GM21360 (cell line): ENCODE measurements at regions not wholly inside any gene's neighbourhood (a gene's known extent, or its start where the extent isn't known, plus 50 kb on each side); places are given as distances from the start of the nearest gene placed in this dataset.

ENCODE experiments used
- ATAC-seq: cut with Tn5 transposase; IDR thresholded peaks from one replicate; pipeline ENCODE4 v1.9.1; 2021; ENCODE audit warnings: mild to moderate bottlenecking, moderate library complexity; ENCODE audit not compliant: unreplicated experiment

DNA sequence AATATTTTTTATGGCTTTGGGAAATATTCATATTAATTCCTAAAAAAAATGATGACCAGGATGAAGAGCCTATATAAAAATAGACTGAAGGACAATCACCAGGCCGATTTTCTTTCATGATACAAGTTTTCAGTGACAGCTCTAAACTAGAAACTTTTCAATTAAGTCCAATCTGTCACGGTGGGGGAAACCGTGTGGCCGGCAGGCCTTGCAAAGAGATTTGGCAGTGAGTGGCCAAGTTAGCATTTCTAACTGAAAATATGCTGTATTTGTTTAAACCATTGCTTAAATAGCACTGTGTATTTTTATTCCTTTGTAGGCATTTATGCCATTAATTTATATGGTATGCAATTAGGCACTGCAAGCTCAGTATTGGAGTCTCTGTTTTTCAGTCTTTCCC lies 294.5 kb upstream of the NRIP1 start:
- ATAC-seq = no peak

DNA sequence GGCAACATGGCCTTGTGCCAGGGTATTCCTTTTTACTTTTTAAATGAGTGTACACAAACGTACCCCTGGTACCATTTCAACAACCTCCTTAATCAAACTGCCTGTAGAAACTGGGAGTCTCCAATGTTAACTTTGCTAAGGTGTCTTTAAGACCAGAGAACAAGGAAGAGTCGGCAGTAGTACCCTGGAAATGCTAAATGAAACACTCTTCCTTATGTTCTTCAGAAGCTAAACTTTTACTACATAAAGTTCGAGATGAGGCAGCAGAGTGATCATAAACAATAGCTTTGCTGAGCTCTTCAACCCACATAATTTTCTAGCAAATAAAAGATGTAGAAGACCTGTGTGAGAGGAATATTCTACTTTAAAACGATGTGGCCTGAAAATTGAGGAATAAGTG lies 297.7 kb upstream of the NRIP1 start:
- ATAC-seq = no peak

DNA sequence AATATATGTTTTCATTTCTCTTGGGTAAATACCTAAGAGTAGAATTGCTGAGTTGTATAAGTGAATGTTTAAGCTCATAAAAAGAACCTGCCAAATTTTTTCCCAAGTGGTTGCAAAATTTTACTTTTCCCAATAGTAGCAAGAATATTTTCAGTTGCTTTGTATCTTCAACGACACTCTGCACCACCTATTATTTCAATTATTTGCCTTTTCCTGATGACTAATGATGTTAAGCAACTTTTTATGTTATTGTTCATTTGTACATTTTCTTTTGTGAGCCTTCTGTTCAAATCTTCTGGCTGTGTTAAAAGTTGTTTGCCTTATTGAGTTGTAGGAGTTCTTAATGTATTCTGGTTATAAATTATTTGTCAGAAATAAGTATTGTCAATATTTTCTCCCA lies 299.1 kb upstream of the NRIP1 start:
- ATAC-seq = no peak

DNA sequence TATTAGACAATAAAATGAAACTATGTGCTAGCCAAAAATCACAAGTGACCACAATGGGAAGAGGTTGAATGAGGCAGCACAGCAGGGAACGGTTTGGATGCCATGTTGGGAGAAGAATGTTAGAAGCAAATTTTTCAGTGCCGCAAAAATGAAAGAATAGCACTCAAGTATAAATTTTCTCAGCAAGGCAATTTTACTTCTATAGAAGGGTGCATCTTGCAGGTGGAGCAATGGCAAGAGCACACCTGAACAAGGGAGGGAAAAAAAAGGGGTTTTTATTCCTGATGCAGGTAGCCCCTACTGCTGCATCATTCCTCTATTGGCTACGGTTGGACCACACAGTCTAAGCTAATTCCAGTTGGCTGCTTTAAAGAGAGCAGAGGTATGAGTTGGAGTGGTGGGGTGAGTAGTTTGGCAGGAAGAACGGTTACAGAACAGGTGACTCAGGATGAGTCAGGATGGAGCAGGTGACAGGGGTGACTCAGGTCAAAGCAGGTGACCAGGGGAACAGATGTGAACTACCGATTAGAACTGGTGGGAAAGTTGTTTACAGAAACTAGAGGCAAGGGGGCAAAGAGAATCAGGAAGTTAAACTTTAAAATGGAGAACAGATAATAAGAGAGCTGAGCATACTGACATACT lies 301.1 kb upstream of the NRIP1 start:
- ATAC-seq = no peak

- ATAC-seq = no peak
These were observed 301.8 kb upstream of the NRIP1 start for GRCh38 chr21:15366555-15366954.

DNA sequence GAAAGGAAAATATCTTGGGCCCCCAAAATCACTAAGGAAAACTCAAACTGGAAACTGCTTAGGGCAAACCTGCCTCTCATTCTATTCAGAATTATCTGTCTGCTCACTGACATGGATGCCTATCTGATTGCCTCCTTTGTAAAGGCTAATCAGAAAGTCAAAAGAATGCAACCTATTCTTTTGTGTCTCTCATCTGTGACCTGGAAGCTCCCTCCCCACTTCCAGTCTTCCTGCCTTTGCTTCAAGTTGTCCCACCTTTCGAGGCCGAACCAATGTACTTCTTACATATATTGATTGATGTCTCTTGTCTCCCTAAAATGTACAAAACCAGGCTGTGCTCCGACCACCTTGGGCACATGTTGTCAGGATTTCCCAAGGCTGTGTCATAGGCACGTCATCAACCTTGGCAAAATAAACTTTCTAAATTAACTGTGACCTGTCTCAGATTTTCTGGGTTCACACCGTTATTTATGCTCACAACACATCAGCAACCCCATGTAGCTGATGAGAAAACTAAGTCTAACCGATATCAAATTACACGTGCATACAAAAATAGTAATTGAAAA lies 302.3 kb upstream of the NRIP1 start:
- ATAC-seq = no peak

GRCh38 chr21:15370462-15370975 lies 305.7 kb upstream of the NRIP1 start:
- ATAC-seq = no peak

DNA sequence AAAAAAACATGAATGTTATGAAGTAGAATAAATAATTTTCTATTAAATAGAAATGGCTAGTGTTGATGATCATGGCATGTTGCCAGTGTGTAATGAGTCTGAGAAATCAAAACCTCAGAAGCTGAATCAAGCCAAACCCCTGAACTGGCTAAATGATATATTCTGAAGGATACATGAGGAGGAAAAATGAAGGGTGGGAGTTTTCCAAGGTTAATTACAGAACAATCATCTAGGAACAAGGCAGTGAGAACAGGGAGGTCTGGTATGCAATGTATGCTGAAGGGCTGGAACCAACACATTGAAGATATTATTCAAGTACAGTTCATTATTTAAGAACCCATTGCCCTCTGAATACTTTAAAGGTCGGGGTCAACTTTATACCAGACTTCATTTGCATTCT lies 309.1 kb upstream of the NRIP1 start:
- no peak for ATAC-seq

- no peak for ATAC-seq
These were observed 315.0 kb upstream of the NRIP1 start for GRCh38 chr21:15379776-15380175.

GRCh38 chr21:15383588-15383987 lies 318.8 kb upstream of the NRIP1 start:
- ATAC-seq = no peak

- ATAC-seq = no peak
These were observed 325.2 kb upstream of the NRIP1 start for GRCh38 chr21:15390049-15390448.

DNA sequence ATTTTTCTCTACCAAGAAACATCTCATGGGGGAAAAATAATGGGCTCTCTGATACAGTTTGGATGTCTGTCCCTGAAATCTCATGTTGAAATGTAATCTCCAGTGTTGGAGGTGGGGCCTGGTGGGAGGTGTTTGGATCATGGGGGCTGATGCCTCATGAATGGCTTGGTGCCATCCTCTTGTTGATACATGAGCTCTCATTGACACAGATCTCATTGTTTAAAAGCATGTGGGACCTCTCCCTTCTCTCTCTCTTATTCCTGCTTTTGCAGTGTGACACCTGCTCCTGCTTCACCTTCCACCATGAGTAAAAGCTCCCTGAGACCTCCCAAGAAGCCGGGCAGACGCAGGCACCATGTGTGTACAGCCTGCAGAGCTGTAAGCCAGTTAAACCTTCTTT lies 332.5 kb upstream of the NRIP1 start:
- no peak for ATAC-seq

GRCh38 chr21:15400905-15401304 lies 328.9 kb upstream of the USP25 start:
- ATAC-seq = no peak

- ATAC-seq = no peak
These were observed 328.5 kb upstream of the USP25 start for GRCh38 chr21:15401331-15401730.

GRCh38 chr21:15405214-15405613 lies 324.6 kb upstream of the USP25 start:
- ATAC-seq = no peak

GRCh38 chr21:15406791-15407190 lies 323.0 kb upstream of the USP25 start:
- no peak for ATAC-seq

DNA sequence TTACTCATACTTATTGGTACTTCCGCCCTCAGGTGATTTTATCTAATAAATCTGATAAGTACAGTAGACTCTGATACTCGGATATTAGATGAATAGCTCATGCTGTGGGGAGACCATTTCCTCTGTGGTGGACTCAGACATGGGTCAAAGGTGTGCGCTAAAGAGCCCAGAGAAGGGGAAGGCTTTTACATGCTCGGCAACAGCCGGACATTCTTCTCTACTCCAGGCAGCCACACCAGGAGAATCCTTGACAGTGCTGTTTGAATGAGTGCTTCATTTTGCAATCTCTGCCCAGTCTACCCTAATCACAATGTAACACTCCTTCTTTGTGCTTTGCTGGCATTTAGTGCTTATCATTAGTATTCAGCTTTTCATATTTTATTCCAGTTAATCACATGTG lies 322.2 kb upstream of the USP25 start:
- ATAC-seq = no peak

GRCh38 chr21:15408089-15408488 lies 321.7 kb upstream of the USP25 start:
- ATAC-seq = peak; percentile 59

GRCh38 chr21:15409031-15409430 lies 320.8 kb upstream of the USP25 start:
- ATAC-seq = no peak

- no peak for ATAC-seq
These were observed 318.9 kb upstream of the USP25 start for GRCh38 chr21:15410853-15411252.

DNA sequence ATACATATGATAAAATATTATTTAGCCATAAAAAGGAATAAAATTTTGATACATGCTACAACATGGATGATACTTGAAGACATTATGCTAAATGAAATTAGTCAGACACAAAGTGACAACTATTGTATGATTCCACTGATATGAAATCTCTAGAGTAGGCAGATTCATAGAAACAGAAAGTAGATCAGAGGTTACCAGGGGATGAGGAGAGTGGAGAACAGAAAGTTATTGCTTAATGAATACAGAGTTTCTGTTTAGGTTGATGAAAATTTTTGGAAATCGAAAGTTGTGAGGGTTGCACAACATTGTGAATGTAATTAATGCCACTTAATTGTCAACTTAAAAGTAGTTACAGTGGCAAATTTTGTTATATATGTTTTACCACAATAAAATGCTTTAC lies 315.7 kb upstream of the USP25 start:
- no peak for ATAC-seq

- ATAC-seq = no peak
These were observed 314.1 kb upstream of the USP25 start for GRCh38 chr21:15415541-15416261.
